GM03348 (cell line): ENCODE measurements at regions not wholly inside any gene's neighbourhood (a gene's known extent, or its start where the extent isn't known, plus 50 kb on each side); places are given as distances from the start of the nearest gene placed in this dataset.

ENCODE experiments used
- DNase-seq: peaks from one replicate; pipeline ENCODE4 v3.0.0; 2012; ENCODE audit warnings: low spot score

DNA sequence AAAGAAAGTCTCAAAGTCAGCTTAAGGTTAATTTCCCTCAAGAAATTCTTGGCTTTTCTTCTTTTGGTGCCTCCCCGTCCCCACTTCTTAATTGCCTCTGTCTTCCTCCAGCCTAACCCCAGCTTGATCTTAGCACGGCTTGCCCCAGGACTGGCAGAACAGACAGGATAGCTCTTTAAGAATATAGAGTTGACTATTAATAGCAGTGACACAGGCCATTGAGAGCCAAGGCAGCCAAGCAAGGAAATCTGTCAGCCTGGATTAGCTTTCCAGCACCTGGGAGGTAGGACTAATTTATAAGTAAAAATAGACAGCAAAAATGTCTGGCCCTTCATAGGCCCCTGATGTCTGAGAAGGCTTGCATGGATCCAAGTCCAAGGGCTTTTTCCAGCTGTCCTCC lies 384.6 kb upstream of the SLC30A5 start:
- DNase-seq = no peak

- DNase-seq = no peak
These were observed 383.3 kb upstream of the SLC30A5 start for GRCh38 chr5:68710514-68710913.

- DNase-seq = no peak
These were observed 382.3 kb upstream of the SLC30A5 start for GRCh38 chr5:68711293-68712200.

DNA sequence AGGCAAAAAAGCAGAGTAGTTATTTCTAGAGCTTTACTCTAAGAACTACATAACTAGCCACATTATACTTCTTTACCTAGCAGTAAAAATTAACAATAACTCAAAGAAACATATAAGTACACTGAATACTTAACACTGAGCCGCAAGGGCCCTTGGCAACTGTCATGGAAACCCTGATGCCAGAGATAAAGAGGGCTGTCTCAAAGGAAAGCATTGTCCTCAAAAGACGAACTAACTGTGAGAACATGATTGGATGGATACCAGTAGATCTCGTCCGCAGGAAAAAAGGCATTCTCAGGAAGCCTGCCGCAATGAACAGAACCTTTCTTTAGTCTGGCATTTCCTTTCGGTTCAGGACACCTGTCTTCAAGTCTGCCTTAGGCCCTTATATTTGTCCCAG lies 379.0 kb upstream of the SLC30A5 start:
- no peak for DNase-seq

- DNase-seq = no peak
These were observed 372.8 kb upstream of the SLC30A5 start for GRCh38 chr5:68720884-68721610.

GRCh38 chr5:68722357-68722756 lies 371.5 kb upstream of the SLC30A5 start:
- DNase-seq = no peak

GRCh38 chr5:68725905-68726683 lies 367.7 kb upstream of the SLC30A5 start:
- no peak for DNase-seq

- no peak for DNase-seq
These were observed 365.9 kb upstream of the SLC30A5 start for GRCh38 chr5:68727931-68728330.

DNA sequence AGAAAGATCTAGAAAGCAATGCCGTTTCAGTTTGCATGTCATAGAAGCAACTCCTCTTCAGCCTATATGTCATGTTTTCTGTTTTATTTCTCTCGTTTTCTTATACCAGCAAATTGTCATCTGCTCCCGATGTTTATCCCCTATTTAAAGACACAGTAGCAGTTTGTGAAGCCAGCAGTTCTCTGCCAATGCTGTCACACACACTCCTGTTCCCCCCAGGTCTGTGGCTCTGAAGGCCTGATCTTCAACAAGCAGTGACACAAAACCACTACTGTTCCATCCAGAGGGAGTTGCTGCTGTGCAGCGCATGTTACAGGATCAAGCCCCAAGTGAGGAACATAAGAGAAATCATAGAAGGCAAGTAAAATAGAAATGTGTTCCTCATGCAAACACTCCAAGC lies 364.1 kb upstream of the SLC30A5 start:
- no peak for DNase-seq

DNA sequence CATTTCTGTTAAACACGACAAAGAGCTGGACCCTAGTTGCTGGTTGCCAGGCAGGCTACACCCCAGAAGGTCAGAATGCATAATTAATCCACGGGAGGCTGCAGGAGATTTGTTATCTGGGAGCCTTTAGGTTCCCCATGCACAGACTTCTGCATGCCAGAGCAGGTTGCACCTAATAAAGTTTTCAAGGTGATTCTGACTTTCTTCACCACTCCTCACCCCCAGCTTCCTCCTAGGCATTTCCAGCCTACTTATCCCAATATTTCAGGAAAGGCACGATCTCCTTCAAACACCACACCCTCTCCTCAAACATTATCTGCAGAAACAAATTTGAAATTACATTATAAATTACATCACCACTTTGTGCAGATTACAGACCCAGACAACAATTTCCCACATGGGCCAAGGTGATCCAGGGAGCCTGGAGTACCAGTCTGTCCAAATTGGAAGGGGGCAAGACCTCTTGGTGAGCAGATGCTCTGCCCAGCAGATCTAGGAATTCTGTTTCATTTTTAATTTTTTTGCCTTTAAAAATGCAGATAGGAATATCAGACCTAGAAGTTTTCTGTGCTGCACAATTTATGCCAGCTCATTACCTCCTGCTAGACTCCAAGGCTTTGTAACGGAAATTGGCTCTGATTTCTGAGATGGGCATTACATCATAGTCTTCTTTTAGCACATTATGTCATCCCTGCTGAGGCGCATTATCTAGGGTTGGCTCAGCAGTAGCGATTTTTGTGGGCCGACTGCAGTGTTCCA lies 363.4 kb upstream of the SLC30A5 start:
- DNase-seq = peak; percentile 75

- DNase-seq = no peak
These were observed 362.7 kb upstream of the SLC30A5 start for GRCh38 chr5:68730979-68731654.

DNA sequence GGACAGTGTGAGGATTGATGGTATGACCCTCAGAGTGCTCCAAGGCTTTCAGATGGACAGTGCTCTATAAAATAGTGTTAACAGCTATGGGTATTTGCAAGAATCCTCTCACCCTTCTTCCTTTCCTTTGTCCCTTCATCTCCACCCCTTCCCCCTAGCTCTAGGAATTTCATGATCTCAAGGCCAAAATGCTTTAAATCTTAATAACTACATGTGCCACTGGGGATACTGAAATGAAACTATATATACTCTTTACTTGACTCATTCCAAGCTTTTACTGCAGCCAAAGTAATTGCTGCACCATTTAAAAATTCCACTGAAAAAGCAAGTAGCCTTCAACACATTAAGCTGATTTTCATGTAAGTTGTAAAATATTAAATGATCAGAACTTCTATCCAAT lies 361.6 kb upstream of the SLC30A5 start:
- DNase-seq = no peak

DNA sequence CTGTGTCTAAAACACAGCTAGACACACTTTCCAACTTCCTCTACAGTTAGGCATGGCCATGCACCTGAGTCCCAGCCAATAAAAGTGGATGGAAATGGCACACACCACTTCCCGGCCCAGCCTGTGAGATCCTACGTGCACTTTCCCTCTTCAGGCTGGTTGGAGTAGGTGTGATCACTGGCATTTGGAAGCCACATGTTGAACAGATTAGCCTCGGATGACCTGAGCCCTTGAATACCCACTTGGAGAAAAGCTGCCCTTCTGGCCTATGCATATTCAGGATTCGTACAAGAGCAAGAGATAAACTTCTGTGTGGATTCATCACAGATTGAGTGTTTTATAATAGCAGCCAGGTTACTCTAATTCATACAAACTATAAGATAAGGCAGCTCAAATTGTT lies 359.0 kb upstream of the SLC30A5 start:
- no peak for DNase-seq

- no peak for DNase-seq
These were observed 355.6 kb upstream of the SLC30A5 start for GRCh38 chr5:68738236-68738635.

DNA sequence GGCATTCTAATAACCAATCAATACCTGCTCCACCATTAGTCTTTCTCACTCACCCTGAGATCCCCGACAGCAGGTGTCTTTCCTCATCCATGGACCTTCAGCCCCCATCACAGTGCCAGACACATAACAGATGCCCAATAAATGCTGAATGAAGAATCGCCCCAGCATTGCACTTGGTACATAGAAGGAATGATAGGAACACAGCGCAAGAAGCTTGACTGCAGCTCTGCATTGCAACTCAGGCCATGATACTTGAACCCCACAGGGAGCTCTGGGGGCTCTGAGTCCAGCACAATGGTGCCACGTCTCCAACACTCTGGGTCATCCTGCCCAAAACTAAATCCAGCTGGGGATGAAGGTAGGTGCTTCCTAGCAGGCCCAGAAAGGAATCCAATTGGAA lies 355.0 kb upstream of the SLC30A5 start:
- no peak for DNase-seq

- no peak for DNase-seq
These were observed 354.1 kb upstream of the SLC30A5 start for GRCh38 chr5:68739752-68740151.

DNA sequence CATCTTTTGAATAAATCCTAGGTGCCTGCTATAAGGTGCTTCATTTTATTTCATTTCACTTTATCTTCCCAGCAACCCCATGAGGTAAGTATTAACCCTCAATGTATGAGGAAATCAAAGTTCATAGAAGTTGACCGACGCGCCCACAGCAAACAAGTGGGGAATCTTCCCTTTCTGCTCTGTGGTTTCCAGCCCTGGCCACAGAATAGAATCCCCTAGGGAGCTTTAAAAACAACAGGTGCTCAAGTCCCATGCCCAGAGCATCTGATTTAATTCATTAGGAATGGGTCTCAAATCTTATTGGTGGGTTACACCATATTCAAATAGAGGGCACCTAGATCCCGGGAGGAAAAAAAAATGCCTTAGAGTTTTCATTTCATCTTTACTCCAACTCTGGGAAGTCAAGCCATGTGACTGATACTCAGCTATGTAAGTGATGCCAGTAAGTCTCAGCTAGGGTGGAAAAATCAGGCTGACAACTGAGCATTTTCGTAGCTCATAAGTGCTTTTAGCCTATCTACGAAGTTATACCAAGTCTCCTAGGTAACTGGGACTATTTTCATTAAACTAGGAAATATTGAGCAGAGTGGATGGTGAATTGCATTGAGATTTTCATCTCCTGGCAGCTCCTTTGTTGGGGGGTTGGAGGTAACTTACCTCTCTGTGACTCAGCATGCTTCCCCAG lies 353.4 kb upstream of the SLC30A5 start:
- DNase-seq = no peak

DNA sequence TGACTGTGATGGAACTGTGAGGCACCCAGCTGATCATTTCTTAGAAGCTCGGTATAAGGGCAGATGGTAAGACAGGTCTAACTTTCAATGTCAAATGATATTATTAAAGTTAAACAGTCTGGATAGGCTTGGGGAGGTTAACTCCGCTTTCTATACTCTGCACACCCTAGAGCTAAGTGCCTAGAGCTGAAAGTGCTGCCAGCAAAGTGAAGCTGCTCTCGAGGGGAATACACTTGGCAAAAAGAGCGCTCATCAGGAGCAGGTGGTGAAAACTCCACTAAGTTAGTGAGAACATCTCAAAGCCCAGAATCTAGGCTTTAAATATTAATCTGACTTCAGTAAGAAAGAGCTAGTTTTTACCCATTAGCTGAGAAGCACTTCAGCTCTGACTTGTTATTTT lies 349.6 kb upstream of the SLC30A5 start:
- DNase-seq = no peak

GRCh38 chr5:68745448-68745847 lies 348.4 kb upstream of the SLC30A5 start:
- peak; percentile 13 for DNase-seq

DNA sequence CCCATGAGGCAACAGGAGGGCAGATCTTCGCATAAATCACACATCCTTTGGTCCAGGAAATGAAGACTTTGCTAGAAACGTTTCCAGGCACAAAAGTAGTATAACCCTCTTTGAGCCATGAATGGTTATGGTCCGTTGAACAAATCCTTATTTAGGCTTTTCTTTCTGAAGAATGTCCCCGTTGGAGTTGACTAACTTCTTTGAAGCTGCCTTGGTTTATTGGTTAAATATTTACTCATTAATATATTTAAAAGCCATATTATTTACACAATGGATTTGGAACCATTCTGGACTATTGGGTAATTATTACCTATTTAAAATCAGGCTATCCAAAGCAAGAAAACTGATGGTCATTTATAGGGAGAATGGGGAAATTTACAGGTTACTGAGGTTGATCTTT lies 347.6 kb upstream of the SLC30A5 start:
- DNase-seq = no peak
